H9 (cell line): ENCODE measurements at regions not wholly inside any gene's neighbourhood (a gene's known extent, or its start where the extent isn't known, plus 50 kb on each side); places are given as distances from the start of the nearest gene placed in this dataset.

Source experiments
- DNase-seq: peaks from one replicate; pipeline ENCODE4 v3.0.0-alpha.2; 2017
- H2AFZ ChIP-seq: one replicate; pipeline ENCODE4 v1.6.1; 2013; ENCODE audit warnings: mild to moderate bottlenecking, low read length, control low read depth, moderate library complexity
- H2AK5ac ChIP-seq: 2 replicates; pipeline ENCODE4 v1.6.1; 2013; ENCODE audit warnings: low read length, control low read depth, mixed read lengths; ENCODE audit not compliant: insufficient read length
- H2BK120ac ChIP-seq: one replicate; pipeline ENCODE4 v1.6.1; 2013; ENCODE audit warnings: low read depth, mild to moderate bottlenecking, low read length, control low read depth, inconsistent platforms; ENCODE audit not compliant: poor library complexity, severe bottlenecking
- H2BK12ac ChIP-seq: 2 replicates; pipeline ENCODE4 v1.6.1; 2013; ENCODE audit warnings: low read length, control low read depth, mixed read lengths, low read depth; ENCODE audit not compliant: insufficient read length
- H2BK15ac ChIP-seq: 2 replicates; pipeline ENCODE4 v1.6.1; 2013; ENCODE audit warnings: low read depth, low read length, control low read depth
- H2BK20ac ChIP-seq: one replicate; pipeline ENCODE4 v1.6.1; 2013; ENCODE audit warnings: low read depth, mild to moderate bottlenecking, low read length, control low read depth, inconsistent platforms; ENCODE audit not compliant: poor library complexity, severe bottlenecking
- H2BK5ac ChIP-seq: 2 replicates; pipeline ENCODE4 v1.6.1; 2013; ENCODE audit warnings: low read length, control low read depth, mixed read lengths; ENCODE audit not compliant: insufficient read length
- H3K14ac ChIP-seq: 2 replicates; pipeline ENCODE4 v1.6.1; 2013; ENCODE audit warnings: low read length, control low read depth; ENCODE audit not compliant: insufficient read depth
- H3K18ac ChIP-seq: 2 replicates; pipeline ENCODE4 v1.6.1; 2013; ENCODE audit warnings: low read depth, mild to moderate bottlenecking, mixed read lengths, low read length, control low read depth; ENCODE audit not compliant: insufficient read length
- H3K23ac ChIP-seq: 2 replicates; pipeline ENCODE4 v1.6.1; 2013; ENCODE audit warnings: low read length, control low read depth, mixed read lengths, low read depth; ENCODE audit not compliant: insufficient read length
- H3K23me2 ChIP-seq: 2 replicates; pipeline ENCODE4 v1.6.1; 2013; ENCODE audit warnings: low read depth, mild to moderate bottlenecking, mixed read lengths, low read length, control low read depth; ENCODE audit not compliant: insufficient read length, poor library complexity, severe bottlenecking
- H3K27ac ChIP-seq: 2 replicates; pipeline ENCODE4 v1.5.1; 2013; ENCODE audit warnings: low read length, control low read depth, mixed read lengths, low read depth; ENCODE audit not compliant: insufficient read length
- H3K27me3 ChIP-seq: 2 replicates; pipeline ENCODE4 v1.6.1; 2013; ENCODE audit warnings: low read length, control low read depth, inconsistent platforms; ENCODE audit not compliant: insufficient read depth
- H3K4ac ChIP-seq: 2 replicates; pipeline ENCODE4 v1.6.1; 2013; ENCODE audit warnings: low read depth, mild to moderate bottlenecking, control low read depth, inconsistent platforms, low read length, moderate library complexity
- H3K4me1 ChIP-seq: 2 replicates; pipeline ENCODE4 v1.6.1; 2013; ENCODE audit warnings: low read length, control low read depth, inconsistent platforms; ENCODE audit not compliant: insufficient read depth
- H3K4me2 ChIP-seq: 2 replicates; pipeline ENCODE4 v1.6.1; 2013; ENCODE audit warnings: low read length, control low read depth, mixed read lengths; ENCODE audit not compliant: insufficient read length, insufficient read depth
- H3K56ac ChIP-seq: 2 replicates; pipeline ENCODE4 v1.6.1; 2013; ENCODE audit warnings: low read depth, mild to moderate bottlenecking, mixed read lengths, low read length, control low read depth; ENCODE audit not compliant: insufficient read length
- H3K79me1 ChIP-seq: 2 replicates; pipeline ENCODE4 v1.6.1; 2013; ENCODE audit warnings: low read depth, mild to moderate bottlenecking, moderate library complexity, low read length, control low read depth, inconsistent platforms; ENCODE audit not compliant: insufficient read depth, poor library complexity, severe bottlenecking
- H3K79me2 ChIP-seq: 2 replicates; pipeline ENCODE4 v1.6.1; 2013; ENCODE audit warnings: low read length, control low read depth, inconsistent platforms; ENCODE audit not compliant: insufficient read depth
- H3K9ac ChIP-seq: 2 replicates; pipeline ENCODE4 v1.6.1; 2013; ENCODE audit warnings: low read length, control low read depth, mixed read lengths; ENCODE audit not compliant: insufficient read length; ENCODE audit errors: extremely low read depth
- H3K9me3 ChIP-seq: one replicate; pipeline ENCODE4 v1.6.1; 2013; ENCODE audit warnings: low read depth, low read length, inconsistent platforms; ENCODE audit not compliant: control insufficient read depth
- H3T11ph ChIP-seq: one replicate; pipeline ENCODE4 v1.6.1; 2013; ENCODE audit warnings: mild to moderate bottlenecking, low read length, control low read depth, inconsistent platforms
- H4K20me1 ChIP-seq: one replicate; pipeline ENCODE4 v1.6.1; 2013; ENCODE audit not compliant: control insufficient read depth, insufficient read length, insufficient read depth
- H4K5ac ChIP-seq: 2 replicates; pipeline ENCODE4 v1.6.1; 2013; ENCODE audit warnings: low read depth, mild to moderate bottlenecking, mixed read lengths, low read length, control low read depth; ENCODE audit not compliant: insufficient read length
- H4K8ac ChIP-seq: replicated peaks from 2 replicates; pipeline ENCODE4 v1.6.1; 2013; ENCODE audit warnings: low read length, control low read depth, mixed read lengths, low read depth; ENCODE audit not compliant: insufficient read length
- H4K91ac ChIP-seq: 2 replicates; pipeline ENCODE4 v1.6.1; 2013; ENCODE audit warnings: low read depth, mild to moderate bottlenecking, moderate library complexity, mixed read lengths, low read length, control low read depth; ENCODE audit not compliant: insufficient read length
- H3K27ac Mint-ChIP-seq, 3 experiments: 2 replicates in 2 of 3; 3 replicates in 1 of 3; pipeline ENCODE4 v1.8.0; 2020 to 2021; ENCODE audit warnings: mixed read lengths in 3 of 3, mild to moderate bottlenecking in 1 of 3, moderate library complexity in 1 of 3
- H3K27me3 Mint-ChIP-seq: 2 replicates; pipeline ENCODE4 v1.8.0; 2021; ENCODE audit warnings: low read depth, mild to moderate bottlenecking, moderate library complexity, mixed read lengths
- H3K36me3 Mint-ChIP-seq, 3 experiments: 2 replicates in 2 of 3; 3 replicates in 1 of 3; pipeline ENCODE4 v1.8.0; 2020 to 2021; ENCODE audit warnings: low read depth in 3 of 3, mixed read lengths in 3 of 3; ENCODE audit not compliant: insufficient read depth in 1 of 3
- H3K4me1 Mint-ChIP-seq, 2 experiments: 2 replicates each; pipeline ENCODE4 v1.8.0; 2020; ENCODE audit warnings: mixed read lengths in 2 of 2
- H3K4me3 Mint-ChIP-seq, 2 experiments: 2 replicates in 1 of 2; 3 replicates in 1 of 2; pipeline ENCODE4 v1.8.0; 2020 to 2021; ENCODE audit warnings: mild to moderate bottlenecking in 2 of 2, mixed read lengths in 2 of 2, moderate library complexity in 1 of 2
- H3K9me3 Mint-ChIP-seq, 2 experiments: 2 replicates in 1 of 2; 3 replicates in 1 of 2; pipeline ENCODE4 v1.8.0; 2020; ENCODE audit warnings: mild to moderate bottlenecking in 2 of 2, mixed read lengths in 2 of 2, moderate library complexity in 1 of 2
- CTCF ChIP-seq: fragments of 200-600 bp; sonication (generic); conservative IDR thresholded peaks from 3 replicates; pipeline ENCODE4 v1.8.0; 2021; ENCODE audit warnings: antibody characterized with exemption, mild to moderate bottlenecking
- WGBS: extraction: QIAGEN DNeasy Blood & Tissue Kit; methylation state at CpG from one replicate; pipeline ENCODE4 v1.1.7; 2013; ENCODE audit warnings: missing lambda C conversion rate, low lambda C conversion rate, mixed read lengths; ENCODE audit not compliant: insufficient read length; ENCODE audit errors: extremely low coverage; 5-methylcytosine and 5-hydroxymethylcytosine counted together

DNA sequence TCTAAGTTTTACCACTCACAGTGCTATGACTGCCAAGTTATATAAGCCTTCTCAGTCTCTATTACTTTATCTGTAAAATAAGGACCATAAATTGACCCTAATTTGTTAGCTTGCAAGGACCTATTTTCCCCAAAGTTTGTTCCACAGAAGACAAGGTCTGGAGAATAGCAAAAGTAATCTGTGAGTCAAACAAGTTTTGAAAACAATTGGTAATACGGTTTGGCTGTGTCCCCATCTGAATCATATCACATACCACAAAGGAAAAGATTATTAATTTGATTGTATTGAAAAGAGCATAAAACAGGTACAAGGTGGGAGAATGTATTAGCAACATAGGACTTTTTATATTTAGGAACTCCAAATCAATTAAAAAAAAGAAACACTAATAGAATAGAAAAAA is 124.0 kb upstream of the TARS1 start:
- no peak overlapping the region for H2AFZ ChIP-seq
- H2BK120ac ChIP-seq = no peak overlapping the region
- no peak overlapping the region for H2AK5ac ChIP-seq
- no peaks in the 10 kb centered on the region for H3K4me1 ChIP-seq
- no peak overlapping the region for H3K4ac ChIP-seq
- H3K27ac ChIP-seq = no peak overlapping the region
- H3K27me3 ChIP-seq = no peaks in the 10 kb centered on the region
- H3K4me1 Mint-ChIP-seq = no peaks in the 10 kb centered on the region
- WGBS = no CpG with 5 or more reads among the region's 1 CpG
- no peak overlapping the region for H3K18ac ChIP-seq
- DNase-seq = no peak
- H2BK15ac ChIP-seq = no peak overlapping the region
- no peaks in the 10 kb centered on the region for H3K27me3 Mint-ChIP-seq
- no peak for TF ChIP-seq CTCF
- no peaks in the 10 kb centered on the region for H3K36me3 Mint-ChIP-seq
- H3K27ac Mint-ChIP-seq = no peak overlapping the region
- H3K9me3 Mint-ChIP-seq = no peaks in the 10 kb centered on the region
- H4K5ac ChIP-seq = no peak overlapping the region
- H3K23ac ChIP-seq = no peak overlapping the region
- no peaks in the 10 kb centered on the region for H3K23me2 ChIP-seq
- H2BK20ac ChIP-seq = no peak overlapping the region
- no peak overlapping the region for H4K91ac ChIP-seq
- H2BK12ac ChIP-seq = no peak overlapping the region
- no peak overlapping the region for H3K14ac ChIP-seq
- H3K79me1 ChIP-seq = no peaks in the 10 kb centered on the region
- H3K4me3 Mint-ChIP-seq = no peak overlapping the region
- no peak overlapping the region for H2BK5ac ChIP-seq
- H3K79me2 ChIP-seq = no peaks in the 10 kb centered on the region
- H3K4me2 ChIP-seq = no peak overlapping the region
- no peaks in the 10 kb centered on the region for H3K9me3 ChIP-seq
- no peak overlapping the region for H4K8ac ChIP-seq
- H3K9ac ChIP-seq = no peak overlapping the region
- H3K56ac ChIP-seq = no peak overlapping the region
- H4K20me1 ChIP-seq = no peaks in the 10 kb centered on the region
- H3T11ph ChIP-seq = no peak overlapping the region
